Right atrium auricular region (tissue), 2 donors: ENCODE measurements at regions not wholly inside any gene's neighbourhood (a gene's known extent, or its start where the extent isn't known, plus 50 kb on each side); places are given as distances from the start of the nearest gene placed in this dataset.

Experiments used
- DNase-seq: peaks from one replicate; pipeline ENCODE4 v3.0.0-alpha.2; 2019; ENCODE audit warnings: low spot score
- H3K27ac ChIP-seq, 2 donors: fragments of 200-600 bp; sonication (generic); 1 replicate in 1 of 2; 2 replicates in 1 of 2; pipeline ENCODE4 v1.5.1; 2016 to 2019
- H3K27me3 ChIP-seq, 2 donors: fragments of 200-600 bp; sonication (generic); one replicate each; pipeline versions ENCODE4 v1.5.1 to v1.6.0; 2017 to 2019
- H3K36me3 ChIP-seq: fragments of 200-600 bp; sonication (generic); one replicate; pipeline ENCODE4 v1.5.1; 2016
- H3K4me1 ChIP-seq, 2 donors: fragments of 200-600 bp; sonication (generic); one replicate each; pipeline versions ENCODE4 v1.5.1 to v1.6.0; 2017 to 2019
- H3K4me3 ChIP-seq, 2 donors: fragments of 200-600 bp; sonication (generic); 1 replicate in 1 of 2; 2 replicates in 1 of 2; pipeline ENCODE4 v1.5.1; 2017 to 2019; ENCODE audit warnings: mild to moderate bottlenecking in 1 of 2, moderate library complexity in 1 of 2
- H3K9me3 ChIP-seq, 2 donors: fragments of 200-600 bp; sonication (generic); one replicate each; pipeline ENCODE4 v1.5.1; 2019
- CTCF ChIP-seq, 2 donors: fragments of 200-600 bp; sonication (generic); IDR thresholded peaks; one replicate each; pipeline ENCODE4 v1.5.1; 2019; ENCODE audit warnings: antibody characterized with exemption in 2 of 2

- DNase-seq = no peak
- no peaks in the 10 kb centered on the region for H3K27me3 ChIP-seq
- no peaks in the 10 kb centered on the region for H3K36me3 ChIP-seq
- H3K4me3 ChIP-seq = no peak overlapping the region
- no peak for TF ChIP-seq CTCF (IDR thresholded peaks at IDR 0.05)
- peaks cover 0 to 11% of the 10 kb centered on the region in 2 donors for H3K4me1 ChIP-seq
- no peaks in the 10 kb centered on the region for H3K9me3 ChIP-seq
- peak overlapping the region; percentile 24 to 42 for H3K27ac ChIP-seq
Measured at GRCh38 chr6:12584631-12585405, 131.7 kb upstream of the PHACTR1 start.

- Histone ChIP-seq H3K27ac (peak overlapping the region; percentile 24 to 42), H3K36me3 (no peaks in the 10 kb centered on the region), H3K4me1 (peaks cover 0 to 11% of the 10 kb centered on the region in 2 donors), H3K27me3 (no peaks in the 10 kb centered on the region), H3K4me3 (no peak overlapping the region), H3K9me3 (no peaks in the 10 kb centered on the region)
- no peak for DNase-seq
- no peak for TF ChIP-seq CTCF (IDR thresholded peaks at IDR 0.05)
Measured at GRCh38 chr6:12585497-12585958, 131.0 kb upstream of the PHACTR1 start.

- Histone ChIP-seq H3K9me3 (no peaks in the 10 kb centered on the region), H3K36me3 (no peaks in the 10 kb centered on the region), H3K27me3 (no peaks in the 10 kb centered on the region), H3K4me1 (peaks cover 0 to 11% of the 10 kb centered on the region in 2 donors), H3K4me3 (no peak overlapping the region), H3K27ac (no peak overlapping the region)
- DNase-seq = no peak
- no peak for TF ChIP-seq CTCF (IDR thresholded peaks at IDR 0.05)
Measured at GRCh38 chr6:12586721-12587480, 129.7 kb upstream of the PHACTR1 start.

- DNase-seq = no peak
- H3K36me3 ChIP-seq = no peaks in the 10 kb centered on the region
- H3K27ac ChIP-seq = no peak overlapping the region
- H3K9me3 ChIP-seq = no peaks in the 10 kb centered on the region
- peaks cover 0 to 2% of the 10 kb centered on the region in 2 donors for H3K4me1 ChIP-seq
- no peaks in the 10 kb centered on the region for H3K27me3 ChIP-seq
- no peak for TF ChIP-seq CTCF (IDR thresholded peaks at IDR 0.05)
- no peak overlapping the region for H3K4me3 ChIP-seq
Measured at GRCh38 chr6:12590901-12591300, 125.7 kb upstream of the PHACTR1 start.

GRCh38 chr6:12592634-12593033 lies 123.9 kb upstream of the PHACTR1 start:
- H3K27me3 ChIP-seq = no peaks in the 10 kb centered on the region
- DNase-seq = no peak
- no peak overlapping the region for H3K4me3 ChIP-seq
- H3K4me1 ChIP-seq = no peaks in the 10 kb centered on the region
- no peak for TF ChIP-seq CTCF (IDR thresholded peaks at IDR 0.05)
- H3K27ac ChIP-seq = no peak overlapping the region
- H3K9me3 ChIP-seq = no peaks in the 10 kb centered on the region
- H3K36me3 ChIP-seq = no peaks in the 10 kb centered on the region
